PFSK-1 (cell line): ENCODE measurements at regions not wholly inside any gene's neighbourhood (a gene's known extent, or its start where the extent isn't known, plus 50 kb on each side); places are given as distances from the start of the nearest gene placed in this dataset.

ENCODE experiments used
- FOXP2 ChIP-seq: optimal IDR thresholded peaks from 2 replicates; pipeline ENCODE3; 2011; ENCODE audit warnings: borderline replicate concordance, control low read depth, inconsistent platforms; ENCODE audit not compliant: insufficient read depth; ENCODE audit errors: extremely low read length, extremely low read depth
- POLR2AphosphoS5 ChIP-seq: IDR thresholded peaks from 2 replicates; pipeline ENCODE4 v1.6.1; 2012; ENCODE audit warnings: low read depth, mild to moderate bottlenecking, control low read depth, low read length, moderate library complexity
- REST ChIP-seq, 2 experiments: IDR thresholded peaks; 2 replicates each; pipeline versions ENCODE4 v1.6.1 to v1.8.0; 2011 to 2012; ENCODE audit warnings: low read depth in 2 of 2, low read length in 2 of 2, control low read depth in 1 of 2, inconsistent platforms in 1 of 2, mild to moderate bottlenecking in 1 of 2, moderate library complexity in 1 of 2; ENCODE audit not compliant: insufficient read depth in 1 of 2
- SIN3A ChIP-seq: IDR thresholded peaks from 2 replicates; pipeline ENCODE4 v1.6.1; 2012; ENCODE audit warnings: mild to moderate bottlenecking, low read length, moderate library complexity, borderline replicate concordance; ENCODE audit not compliant: insufficient read depth
- TAF1 ChIP-seq: IDR thresholded peaks from 2 replicates; pipeline ENCODE4 v1.6.1; 2012; ENCODE audit warnings: low read length, control low read depth, borderline replicate concordance; ENCODE audit not compliant: insufficient read depth

DNA sequence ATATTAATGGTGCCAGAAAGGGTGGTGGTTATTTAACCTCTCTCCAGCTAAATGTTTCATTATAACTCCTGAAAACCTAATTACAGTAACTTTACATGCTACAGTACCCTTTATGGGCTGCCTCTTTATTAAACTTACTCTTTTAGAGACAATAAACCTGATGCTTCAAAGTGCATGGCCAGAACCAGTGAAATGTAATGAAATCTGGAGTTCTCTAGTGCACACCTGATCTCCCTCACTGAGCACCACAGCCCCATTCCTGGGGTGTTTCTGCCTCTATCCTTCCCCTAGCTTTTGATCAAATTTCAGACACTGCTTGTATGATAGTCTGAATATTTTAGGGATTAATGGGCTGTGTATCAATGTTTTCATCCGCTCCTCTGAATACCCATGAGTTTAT, 306.5 kb upstream of the WWC1 start:
- no peak for TF ChIP-seq REST (IDR thresholded peaks at IDR 0.05; ENCODE audit: insufficient read depth in 1 of 2, low read depth in 2 of 2, low read length in 2 of 2)
- no peak for TF ChIP-seq FOXP2
- no peak for TF ChIP-seq TAF1
- no peak for TF ChIP-seq POLR2AphosphoS5
- TF ChIP-seq SIN3A = no peak

- TF ChIP-seq SIN3A = no peak
- TF ChIP-seq FOXP2 = no peak
- TF ChIP-seq POLR2AphosphoS5 = no peak
- TF ChIP-seq TAF1 = no peak
- TF ChIP-seq REST (IDR thresholded peaks at IDR 0.05; ENCODE audit: insufficient read depth in 1 of 2, low read depth in 2 of 2, low read length in 2 of 2) = no peak
Observed at GRCh38 chr5:167985373-167985772, 306.1 kb upstream of the WWC1 start.

- TF ChIP-seq REST (IDR thresholded peaks at IDR 0.05; ENCODE audit: insufficient read depth in 1 of 2, low read depth in 2 of 2, low read length in 2 of 2) (no peak), POLR2AphosphoS5 (no peak), SIN3A (no peak)
Observed at GRCh38 chr5:167987490-167988280, 303.8 kb upstream of the WWC1 start.

GRCh38 chr5:167992868-167993267, 298.6 kb upstream of the WWC1 start:
- no peak for TF ChIP-seq FOXP2
- TF ChIP-seq POLR2AphosphoS5 = no peak
- TF ChIP-seq TAF1 = no peak
- no peak for TF ChIP-seq REST (IDR thresholded peaks at IDR 0.05; ENCODE audit: insufficient read depth in 1 of 2, low read depth in 2 of 2, low read length in 2 of 2)
- TF ChIP-seq SIN3A = no peak

- TF ChIP-seq SIN3A (no peak), POLR2AphosphoS5 (no peak), REST (IDR thresholded peaks at IDR 0.05; ENCODE audit: insufficient read depth in 1 of 2, low read depth in 2 of 2, low read length in 2 of 2) (no peak), TAF1 (no peak), FOXP2 (no peak)
Observed at GRCh38 chr5:167993771-167994170, 297.7 kb upstream of the WWC1 start.
